HG02678 (cell line): ENCODE measurements at regions not wholly inside any gene's neighbourhood (a gene's known extent, or its start where the extent isn't known, plus 50 kb on each side); places are given as distances from the start of the nearest gene placed in this dataset.

Experiments
- ATAC-seq: cut with Tn5 transposase; IDR thresholded peaks from one replicate; pipeline ENCODE4 v1.9.1; 2021; ENCODE audit warnings: mild to moderate bottlenecking, moderate library complexity; ENCODE audit not compliant: unreplicated experiment

DNA sequence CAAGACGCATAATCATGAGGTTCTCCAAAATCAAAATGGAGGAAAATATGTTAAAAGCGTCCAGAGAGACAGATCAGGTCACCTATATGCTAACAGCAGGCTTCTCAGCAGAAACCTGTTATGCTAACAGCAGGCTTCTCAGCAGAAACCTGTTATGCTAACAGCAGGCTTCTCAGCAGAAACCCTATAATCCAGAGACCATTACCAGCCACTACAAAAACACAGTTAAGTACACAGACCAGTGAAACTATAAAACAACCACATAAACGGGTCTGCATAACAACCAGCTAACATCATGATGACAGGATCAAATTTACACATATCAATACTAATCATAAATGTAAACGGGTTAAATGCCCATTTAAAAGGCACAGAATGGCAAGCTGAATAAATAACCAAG, 1548.4 kb upstream of the TMEFF2 start:
- ATAC-seq = no peak

- ATAC-seq = no peak
These were observed 1544.2 kb upstream of the TMEFF2 start for GRCh38 chr2:193738892-193739291.

DNA sequence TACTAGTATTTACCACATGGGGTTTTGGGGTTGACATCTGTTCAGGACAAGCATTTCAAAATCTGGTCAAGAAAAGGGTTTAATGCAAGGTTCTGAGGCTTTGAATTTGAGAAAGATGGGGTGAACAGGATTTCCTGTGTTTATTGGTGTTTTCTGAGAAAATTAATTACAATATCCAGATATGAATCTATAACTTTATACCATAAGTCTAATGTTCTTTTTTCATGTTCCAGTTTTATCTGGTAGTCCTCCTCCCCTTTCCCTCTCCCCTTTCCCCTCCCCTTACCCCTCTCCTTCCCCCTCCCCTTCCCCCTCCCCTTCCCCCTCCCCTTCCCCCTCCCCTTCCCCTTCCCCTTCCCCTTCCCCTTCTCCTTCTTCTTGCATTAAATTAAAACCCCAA, 1518.2 kb upstream of the TMEFF2 start:
- no peak for ATAC-seq

- no peak for ATAC-seq
These were observed 1508.7 kb upstream of the TMEFF2 start for GRCh38 chr2:193703411-193703810.

DNA sequence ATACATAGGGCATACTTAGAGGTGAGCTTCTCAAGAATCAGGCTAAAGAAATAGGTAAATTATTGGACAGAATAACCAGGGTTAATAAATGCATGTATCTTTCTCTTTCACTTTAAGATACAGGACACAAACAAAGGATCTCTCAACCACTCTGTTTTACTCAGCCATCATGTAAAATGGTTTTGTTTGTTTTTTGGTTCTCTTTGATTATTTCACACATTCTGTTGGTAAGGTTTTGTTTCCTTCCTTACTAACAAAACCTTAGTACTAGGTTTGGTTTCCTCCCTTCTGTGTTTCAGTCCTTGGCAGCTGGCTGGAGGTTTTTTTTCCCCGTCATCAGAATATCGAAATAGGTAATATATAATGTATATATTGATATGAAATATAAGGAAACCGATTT, 1506.8 kb upstream of the TMEFF2 start:
- ATAC-seq = no peak

DNA sequence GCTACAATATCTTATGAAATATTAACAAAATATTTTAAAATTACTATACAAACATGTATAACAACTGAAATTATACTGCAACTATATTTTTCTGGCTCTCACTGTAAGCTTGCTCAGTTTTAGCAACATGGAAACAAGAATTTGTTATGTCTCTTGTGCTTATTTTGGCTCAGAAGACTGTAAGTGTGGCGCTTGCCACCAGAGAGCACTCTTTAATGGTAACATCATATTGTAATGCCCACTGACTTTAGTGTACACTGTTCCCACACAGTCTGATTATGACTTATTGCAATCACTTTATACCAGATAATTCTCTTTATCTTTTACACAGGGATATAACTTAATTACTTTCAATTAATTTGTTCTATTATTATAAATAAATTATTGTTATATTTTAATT, 1500.6 kb upstream of the TMEFF2 start:
- ATAC-seq = peak; percentile 60

DNA sequence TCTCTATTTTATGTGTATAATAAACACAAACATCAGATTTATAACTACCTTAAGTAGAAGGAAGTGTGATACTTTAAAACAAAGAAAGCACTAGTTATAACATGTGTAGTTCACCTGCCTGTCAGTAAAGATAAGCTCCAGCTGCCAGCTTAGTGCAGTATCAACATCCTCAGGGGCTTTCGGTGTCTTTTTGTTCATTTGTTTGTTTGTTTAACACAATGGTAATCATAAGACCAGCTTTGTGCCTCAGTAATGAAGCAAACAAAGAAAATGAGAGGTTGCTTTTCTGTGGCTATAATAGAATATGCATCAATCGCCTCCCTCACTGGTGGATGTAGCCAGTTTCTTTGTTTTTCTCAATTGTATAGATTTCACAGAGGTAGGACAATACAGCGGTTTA, 1499.0 kb upstream of the TMEFF2 start:
- no peak for ATAC-seq

- ATAC-seq = no peak
These were observed 1495.8 kb upstream of the TMEFF2 start for GRCh38 chr2:193690572-193690971.

DNA sequence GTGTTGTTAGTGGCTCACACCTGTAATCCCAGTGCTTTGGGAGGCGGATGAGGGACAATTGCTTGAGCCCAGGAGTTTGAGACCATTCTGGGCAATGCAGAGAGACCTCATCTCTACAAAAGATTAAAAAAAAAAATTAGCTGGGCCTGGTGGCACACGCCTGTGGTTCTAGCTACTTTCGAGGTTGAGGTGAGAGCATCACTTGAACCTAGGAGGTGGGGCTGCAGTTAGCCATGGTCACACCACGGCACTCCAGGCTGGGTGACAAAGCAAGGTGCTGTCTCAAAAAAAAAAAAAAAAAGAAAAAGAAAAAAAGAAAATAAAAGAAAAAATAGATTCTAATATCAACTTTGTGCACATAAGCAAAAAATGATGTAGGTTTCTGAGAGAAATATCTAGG, 1492.5 kb upstream of the TMEFF2 start:
- ATAC-seq = no peak

DNA sequence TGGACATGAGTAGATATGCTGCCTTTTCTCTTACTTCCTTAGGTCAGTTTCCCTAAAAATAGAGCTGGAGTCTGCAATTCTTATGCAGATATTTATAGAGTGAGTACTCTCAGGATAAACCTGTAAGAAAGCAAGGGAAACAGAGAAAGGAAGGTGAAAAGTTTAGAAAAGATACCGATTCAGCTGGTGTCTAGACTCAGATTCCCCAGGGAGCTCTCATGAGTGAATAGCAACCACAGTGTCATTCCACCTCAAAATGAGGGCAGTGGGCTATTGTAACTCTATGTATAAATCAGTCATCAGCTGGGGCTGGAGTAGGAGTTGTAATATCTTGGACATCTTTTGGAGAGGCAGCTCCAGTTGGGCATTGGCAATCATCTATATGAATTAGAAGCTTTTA, 1485.1 kb upstream of the TMEFF2 start:
- ATAC-seq = no peak

- no peak for ATAC-seq
These were observed 1475.7 kb upstream of the TMEFF2 start for GRCh38 chr2:193670478-193670877.

DNA sequence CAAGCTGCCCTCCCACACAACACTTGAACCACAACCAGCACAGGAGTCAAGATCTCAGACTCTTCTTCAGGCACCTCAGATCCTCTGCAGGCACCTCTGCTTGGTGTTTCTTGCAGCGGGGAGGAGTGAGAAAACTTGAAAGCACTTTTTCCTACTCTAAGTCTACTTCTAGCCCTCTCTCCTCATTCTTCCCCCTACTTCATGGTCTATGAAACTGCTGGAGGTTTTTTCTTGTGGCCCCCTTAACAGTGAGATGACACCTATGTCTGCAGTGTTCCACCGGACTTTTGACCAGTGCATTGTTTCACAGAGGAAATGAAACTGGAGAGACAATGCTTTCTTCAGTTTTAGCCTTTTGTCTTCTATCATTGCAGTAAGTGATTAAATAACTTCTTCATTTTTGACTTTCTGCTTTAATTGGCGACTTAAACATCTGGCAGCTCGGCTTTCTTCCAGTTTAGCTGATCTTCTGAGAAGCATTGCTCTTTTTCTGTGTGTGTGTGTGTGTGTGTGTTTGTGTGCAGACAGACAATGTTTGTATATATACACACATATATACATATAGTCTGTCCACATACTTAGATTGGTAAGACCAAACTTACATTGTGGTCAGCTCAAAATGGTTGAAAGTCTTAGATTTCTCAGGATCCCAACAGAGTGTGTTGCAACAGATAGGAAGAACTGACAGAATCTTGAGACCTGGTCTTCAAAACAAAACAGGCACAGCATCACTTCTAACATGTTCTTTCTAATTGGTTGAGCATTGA, 1474.0 kb upstream of the TMEFF2 start:
- ATAC-seq = peak; percentile 69

DNA sequence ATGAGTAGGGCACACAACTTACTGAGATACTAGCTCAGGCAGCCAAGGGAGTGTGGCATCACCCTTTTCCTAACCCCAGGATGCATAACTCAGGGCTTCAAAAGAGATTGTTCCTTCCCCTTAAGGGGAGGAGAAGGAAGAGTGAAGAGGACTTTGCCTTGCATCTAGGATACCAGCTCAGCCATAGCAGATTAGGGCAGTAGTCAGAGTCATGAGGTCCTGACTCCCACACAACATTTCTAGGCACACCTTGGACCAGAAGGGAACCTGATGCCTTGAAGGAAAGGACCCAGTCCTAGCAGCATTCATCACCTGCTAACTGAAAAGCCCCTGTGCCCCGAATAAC, 1433.2 kb upstream of the TMEFF2 start:
- no peak for ATAC-seq

DNA sequence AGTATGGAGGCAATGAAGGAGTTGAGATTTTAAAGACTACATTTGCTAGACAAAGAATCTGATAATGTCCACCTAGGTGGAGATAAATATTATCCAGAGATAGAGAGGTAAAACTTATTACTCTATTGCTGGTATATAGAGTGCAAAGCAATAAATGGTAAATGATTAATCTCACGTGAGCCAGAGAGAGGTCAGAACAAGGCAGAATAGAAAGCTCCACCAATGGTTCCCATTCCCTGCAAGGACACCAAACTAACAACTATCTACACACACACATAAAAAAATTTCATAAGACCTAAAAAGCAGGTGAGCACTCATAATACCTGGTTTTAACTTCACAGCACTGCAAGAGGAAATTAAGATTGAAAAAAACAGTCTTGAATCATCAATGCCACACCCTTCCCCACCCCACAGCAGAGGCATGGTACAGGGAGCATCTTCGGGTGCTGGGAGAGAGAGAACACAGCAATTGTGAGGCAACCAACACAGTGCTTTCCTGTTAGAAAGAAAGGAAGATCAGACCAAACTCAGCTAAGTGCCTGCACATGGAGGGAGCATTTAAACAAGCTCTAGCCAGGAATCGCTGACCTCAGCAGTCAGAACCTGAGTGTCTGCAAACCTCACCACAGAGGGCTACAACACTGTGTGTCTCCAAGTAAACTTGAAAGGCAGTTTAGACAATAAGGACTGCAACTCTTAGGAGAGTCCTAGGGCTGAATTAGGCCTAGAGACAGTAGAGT, 1432.6 kb upstream of the TMEFF2 start:
- no peak for ATAC-seq

DNA sequence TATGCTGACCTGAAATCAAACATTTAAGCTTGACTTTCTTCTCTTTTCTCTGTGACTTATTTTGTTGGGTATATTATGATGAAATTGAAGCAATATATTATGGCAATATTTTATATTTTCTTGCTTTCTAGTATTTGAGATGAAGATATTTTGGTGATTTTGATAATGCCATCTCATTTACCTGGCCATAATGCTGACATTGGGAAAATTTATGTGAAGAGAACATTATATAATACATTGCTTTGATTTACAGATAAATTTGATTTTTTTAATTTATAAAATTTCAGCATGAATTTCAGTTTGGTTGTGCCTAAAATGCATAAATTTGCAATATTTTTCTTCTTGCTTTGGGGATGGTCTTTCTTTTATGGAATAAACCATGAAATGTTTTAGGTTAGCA, 1413.7 kb upstream of the TMEFF2 start:
- ATAC-seq = no peak

GRCh38 chr2:193590831-193591230, 1396.1 kb upstream of the TMEFF2 start:
- ATAC-seq = no peak

DNA sequence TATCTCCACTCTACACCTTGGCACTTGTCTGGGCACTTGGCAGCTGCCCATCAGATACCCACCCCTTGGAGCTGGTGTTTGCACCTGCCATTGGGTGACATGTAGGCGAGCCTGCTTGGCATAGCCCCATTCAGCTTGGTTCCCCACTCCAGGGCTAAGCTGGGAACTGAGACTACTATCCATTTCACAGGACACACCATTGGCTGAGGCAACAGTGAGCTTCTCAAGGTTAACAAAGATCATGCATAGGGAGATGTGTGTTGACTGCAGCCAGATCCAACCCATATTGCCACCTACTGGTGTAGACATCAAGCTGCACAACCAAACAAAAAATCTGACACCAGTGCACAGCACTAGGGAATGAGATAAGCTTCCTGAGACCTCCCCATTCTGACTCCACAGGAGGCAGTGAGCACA, 1389.8 kb upstream of the TMEFF2 start:
- ATAC-seq = peak; percentile 82

GRCh38 chr2:193583638-193584400, 1389.1 kb upstream of the TMEFF2 start:
- ATAC-seq = no peak

DNA sequence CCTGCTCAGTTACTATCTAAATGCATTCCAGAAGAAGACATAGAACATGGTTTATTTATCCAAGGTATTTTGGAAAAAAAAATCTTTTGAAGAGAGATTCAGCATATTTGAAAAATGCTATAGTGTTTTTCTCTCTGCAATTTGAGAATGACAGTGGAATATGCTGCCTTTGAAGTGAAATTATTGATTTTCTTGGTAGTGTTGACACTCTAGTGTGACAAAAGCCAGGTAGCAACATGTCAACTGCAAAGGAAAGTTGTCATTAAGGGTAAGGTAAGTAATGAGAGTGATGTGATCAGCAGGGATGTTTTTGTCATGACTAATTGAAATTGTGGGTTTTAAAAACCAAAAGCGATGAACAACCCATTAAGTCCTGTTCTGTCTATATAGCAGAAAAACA, 1387.1 kb upstream of the TMEFF2 start:
- ATAC-seq = no peak

- ATAC-seq = no peak
These were observed 1385.6 kb upstream of the TMEFF2 start for GRCh38 chr2:193580176-193580950.

- ATAC-seq = no peak
These were observed 1372.2 kb upstream of the TMEFF2 start for GRCh38 chr2:193566886-193567285.
